HG02970 (cell line): ENCODE measurements at regions not wholly inside any gene's neighbourhood (a gene's known extent, or its start where the extent isn't known, plus 50 kb on each side); places are given as distances from the start of the nearest gene placed in this dataset.

Experiments used
- ATAC-seq: cut with Tn5 transposase; IDR thresholded peaks from one replicate; pipeline ENCODE4 v1.9.1; 2021; ENCODE audit warnings: mild to moderate bottlenecking, moderate library complexity, moderate number of reproducible peaks; ENCODE audit not compliant: unreplicated experiment, low FRiP score

DNA sequence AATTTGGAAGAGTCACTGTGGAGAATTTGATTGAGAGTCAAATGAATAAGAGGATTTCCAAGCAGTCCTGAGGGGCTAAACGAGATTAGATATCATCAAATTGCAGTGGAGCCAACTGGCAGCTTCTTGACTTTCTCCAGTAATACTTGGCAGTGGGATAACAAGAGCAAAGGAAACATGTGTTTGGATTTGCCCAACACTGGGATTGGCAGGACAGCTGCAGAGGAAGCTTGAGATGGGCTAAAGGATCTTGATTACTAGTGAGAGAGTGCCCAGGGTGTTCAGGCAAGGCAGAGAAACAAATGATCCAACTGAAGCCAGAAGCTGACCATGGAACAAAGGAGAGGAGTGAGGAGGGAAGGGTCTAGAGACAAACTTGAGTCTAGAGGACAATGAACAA lies 356.0 kb upstream of the ISL1 start:
- no peak for ATAC-seq

- ATAC-seq = no peak
Observed at GRCh38 chr5:51028394-51028793, 354.9 kb upstream of the ISL1 start.

GRCh38 chr5:51033215-51033614 lies 350.0 kb upstream of the ISL1 start:
- no peak for ATAC-seq

GRCh38 chr5:51034222-51034901 lies 348.9 kb upstream of the ISL1 start:
- ATAC-seq = no peak

DNA sequence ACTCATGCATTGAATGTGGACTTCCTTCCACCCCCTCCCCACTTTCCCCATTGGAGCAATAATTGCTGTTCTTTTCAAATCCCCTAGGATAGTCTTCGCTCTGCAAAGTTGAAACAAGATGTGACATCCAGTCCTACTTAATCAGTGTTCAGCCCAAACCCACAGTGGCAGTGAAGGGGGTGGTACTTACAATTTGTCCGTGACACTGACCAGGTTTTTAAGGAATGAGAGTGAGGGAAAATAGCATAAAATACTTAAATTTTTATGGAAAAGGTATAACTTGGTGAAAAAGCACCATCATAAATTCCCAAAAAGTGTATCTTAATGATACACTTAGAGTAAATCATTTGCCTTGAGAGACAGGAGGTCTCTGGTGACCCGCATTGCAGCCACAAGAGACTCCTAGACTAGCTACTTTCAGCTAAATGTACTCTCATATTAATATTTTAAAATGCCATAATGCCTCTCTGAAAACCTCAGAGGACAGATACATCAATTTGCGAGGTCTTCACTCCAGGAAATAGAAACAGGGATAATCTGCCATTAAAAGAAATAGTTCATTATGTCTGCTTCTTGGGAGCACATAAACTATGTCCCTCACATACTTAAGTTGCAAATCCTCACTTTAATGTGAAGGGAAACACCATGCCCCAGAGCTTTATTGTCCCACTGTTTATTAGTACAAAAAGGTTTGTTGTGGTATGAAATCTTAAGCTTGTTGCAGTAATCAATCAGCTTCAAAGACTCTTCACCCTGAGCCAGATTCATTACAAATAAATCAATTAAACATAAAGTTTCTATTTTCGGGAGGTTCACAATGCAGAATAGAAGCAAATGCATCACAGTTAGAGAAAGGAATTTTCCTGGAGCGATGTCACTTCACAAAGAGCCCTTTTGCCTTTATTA lies 343.6 kb upstream of the ISL1 start:
- no peak for ATAC-seq

GRCh38 chr5:51043745-51044144 lies 339.5 kb upstream of the ISL1 start:
- no peak for ATAC-seq

DNA sequence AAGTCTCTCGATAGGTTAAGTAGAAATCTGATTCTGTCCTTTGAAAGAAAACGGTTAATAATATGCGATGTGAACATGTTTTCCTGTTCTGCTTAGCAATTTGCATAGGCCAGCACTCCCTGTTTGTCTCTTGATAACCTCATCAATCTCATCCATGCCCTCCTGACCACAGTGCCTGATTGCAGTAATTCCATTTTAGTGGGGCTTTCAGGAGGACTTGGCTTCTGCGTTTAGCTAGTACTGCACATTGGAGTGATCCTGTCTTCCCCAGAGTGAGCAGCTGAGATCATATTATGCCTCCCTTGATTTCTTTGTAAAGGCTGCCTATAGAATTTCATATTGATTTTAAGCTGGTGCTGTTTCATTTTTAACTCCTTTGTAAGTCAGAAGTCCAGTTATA lies 335.9 kb upstream of the ISL1 start:
- no peak for ATAC-seq

- no peak for ATAC-seq
Observed at GRCh38 chr5:51053361-51053760, 329.9 kb upstream of the ISL1 start.

GRCh38 chr5:51060953-51061352 lies 322.3 kb upstream of the ISL1 start:
- ATAC-seq = no peak

DNA sequence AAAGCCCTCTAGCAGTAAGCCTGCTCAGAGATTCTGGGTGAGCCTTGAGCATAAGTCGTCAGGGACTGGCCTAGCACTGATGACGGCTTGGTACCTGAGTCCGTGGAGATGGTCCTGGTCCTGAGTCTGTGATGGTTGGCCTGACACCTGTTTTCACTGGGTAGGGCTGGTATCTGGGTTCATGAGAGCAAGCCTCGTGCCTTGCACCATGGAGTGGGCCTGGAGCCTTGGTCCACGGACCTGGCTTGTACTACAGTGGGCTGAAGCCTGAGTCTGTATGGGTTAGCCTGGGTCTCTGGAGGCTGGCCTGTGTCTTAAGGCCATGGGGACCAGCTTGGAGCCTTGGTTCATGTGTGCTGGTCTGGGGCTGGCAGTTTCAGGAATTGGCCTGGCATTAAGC lies 310.3 kb upstream of the ISL1 start:
- no peak for ATAC-seq

DNA sequence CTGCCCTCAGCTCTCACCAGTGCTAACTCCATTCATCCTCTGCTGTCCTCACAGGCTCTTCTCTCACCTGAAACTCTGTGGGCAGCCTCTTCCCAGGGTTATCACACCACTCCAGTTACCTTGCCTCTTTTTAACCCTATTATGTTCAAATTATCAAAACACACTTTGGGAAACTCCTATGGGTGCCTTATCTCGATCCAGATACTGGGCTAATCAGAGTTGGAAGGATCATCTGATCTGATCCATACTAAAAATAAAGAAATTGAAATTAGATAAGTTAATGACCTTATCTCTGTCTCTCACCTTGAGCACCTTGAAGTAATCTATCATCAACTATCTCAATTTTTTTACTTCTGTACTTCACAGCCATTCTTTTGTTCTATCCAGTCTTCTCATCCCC lies 300.5 kb upstream of the ISL1 start:
- no peak for ATAC-seq

DNA sequence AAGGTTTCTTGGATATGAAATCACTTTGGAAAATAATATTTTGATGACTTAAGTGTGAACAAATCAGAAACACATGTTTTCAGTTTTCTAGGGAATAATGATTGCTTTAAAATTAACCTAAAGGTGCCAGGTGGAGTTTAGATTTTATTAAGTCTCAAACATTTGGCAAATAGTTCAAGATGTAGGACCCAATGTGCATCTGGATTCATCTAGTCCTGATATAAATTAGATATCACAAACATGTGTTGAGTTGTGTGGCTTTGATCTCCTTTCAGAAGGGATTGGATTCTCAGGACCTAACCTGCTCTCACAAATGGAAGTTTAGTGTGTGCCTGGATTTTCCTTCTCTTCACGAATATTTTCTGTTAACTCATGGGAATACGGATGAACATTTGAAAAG lies 291.4 kb upstream of the ISL1 start:
- ATAC-seq = no peak

DNA sequence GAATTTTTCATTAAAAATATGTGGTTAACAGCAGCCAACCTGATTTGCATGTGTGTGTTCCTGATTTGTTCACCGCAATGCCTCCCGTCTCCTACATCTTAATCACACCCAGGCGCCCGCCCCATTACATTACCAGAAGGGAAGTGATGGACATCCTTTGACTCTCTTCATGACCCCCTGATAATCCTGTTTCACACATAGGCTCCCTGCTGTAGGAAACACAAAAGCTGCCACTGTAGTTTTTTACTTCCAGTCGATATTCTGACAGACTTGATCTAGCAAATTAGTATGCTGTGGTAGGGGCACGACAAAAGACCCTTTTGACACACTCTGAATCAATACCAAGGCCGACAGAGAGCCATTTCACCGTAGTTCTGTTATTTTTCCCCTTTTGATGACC lies 287.8 kb upstream of the ISL1 start:
- ATAC-seq = no peak

GRCh38 chr5:51096859-51097258 lies 286.4 kb upstream of the ISL1 start:
- no peak for ATAC-seq

DNA sequence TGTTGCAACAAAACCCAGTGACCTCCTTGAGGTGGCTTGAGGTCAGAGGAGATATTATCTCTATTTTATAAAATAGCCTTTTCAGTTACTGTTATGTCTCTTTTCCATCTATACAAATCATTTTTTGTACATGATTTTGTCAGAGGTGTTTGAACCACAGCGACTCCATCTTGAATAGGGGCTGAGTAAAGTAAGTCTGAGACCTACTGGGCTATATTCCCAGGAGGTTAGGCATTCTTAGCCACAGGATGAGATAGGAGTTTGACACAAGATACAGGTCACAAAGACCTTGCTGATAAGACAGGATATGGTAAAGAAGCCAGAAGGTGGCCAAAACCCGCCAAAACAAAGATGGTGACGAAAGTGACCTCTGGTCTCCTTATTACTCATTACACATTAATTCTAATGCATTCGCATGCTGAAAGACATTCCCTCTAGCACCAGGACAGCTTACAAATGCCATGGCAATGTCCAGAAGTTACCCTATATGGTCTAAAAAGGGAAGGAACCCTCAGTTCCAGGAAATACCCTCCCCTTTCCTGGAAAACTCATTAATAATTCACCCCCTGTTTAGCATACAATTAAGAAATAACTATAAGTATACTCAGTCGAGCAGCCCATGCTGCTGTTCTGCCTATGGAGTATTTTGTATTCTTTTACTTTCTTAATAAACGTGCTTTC lies 283.9 kb upstream of the ISL1 start:
- no peak for ATAC-seq

DNA sequence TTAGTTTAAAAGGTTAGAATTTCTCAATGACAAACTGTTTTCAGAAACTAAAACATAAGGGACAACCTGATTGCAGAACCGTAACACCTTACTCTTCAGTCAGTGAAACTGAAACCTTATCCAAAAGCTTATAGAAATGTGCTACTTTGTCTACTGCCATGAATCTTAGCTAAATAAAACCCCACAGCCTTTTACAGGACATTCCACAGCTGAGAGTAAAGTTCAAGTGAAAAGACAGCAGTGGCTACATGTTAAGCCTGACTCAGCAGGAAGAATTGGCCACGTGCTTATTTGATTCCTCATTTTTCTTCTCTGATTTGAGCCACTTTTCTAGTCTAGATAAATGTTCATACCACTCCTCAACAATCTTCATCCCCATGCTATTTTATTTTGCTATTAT lies 278.7 kb upstream of the ISL1 start:
- ATAC-seq = no peak

DNA sequence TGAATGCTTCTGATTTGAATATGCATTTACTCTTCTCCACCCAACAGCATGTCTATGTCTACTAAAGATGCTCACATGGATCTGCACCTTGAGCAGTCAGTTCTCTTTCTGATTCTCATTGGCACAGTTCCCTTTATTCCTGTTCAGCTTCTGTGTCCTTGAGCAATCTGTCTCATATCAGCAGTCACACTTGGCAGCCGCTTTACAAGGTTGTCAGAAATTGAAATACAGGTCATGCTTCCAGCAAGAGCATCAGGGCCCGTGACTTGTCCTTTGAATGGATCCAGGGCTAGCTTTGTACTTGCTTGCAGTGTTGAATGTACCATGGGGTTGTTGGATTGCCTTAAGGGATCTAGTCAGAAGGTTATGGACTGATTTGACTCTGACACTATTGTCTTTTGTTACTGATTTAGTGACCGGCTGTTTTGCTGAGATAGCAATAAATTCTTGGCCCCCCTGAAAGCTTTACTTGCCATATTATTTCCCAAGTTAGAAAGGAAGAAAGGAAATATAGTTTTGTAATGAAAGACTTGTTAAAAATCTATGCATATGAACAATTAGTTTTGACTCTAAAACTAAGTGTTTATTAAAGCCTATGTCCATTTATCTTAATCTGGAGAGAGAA lies 273.4 kb upstream of the ISL1 start:
- no peak for ATAC-seq

- ATAC-seq = no peak
Observed at GRCh38 chr5:51131266-51131665, 252.0 kb upstream of the ISL1 start.

GRCh38 chr5:51138164-51138563 lies 245.1 kb upstream of the ISL1 start:
- no peak for ATAC-seq

- no peak for ATAC-seq
Observed at GRCh38 chr5:51148437-51148836, 234.8 kb upstream of the ISL1 start.

DNA sequence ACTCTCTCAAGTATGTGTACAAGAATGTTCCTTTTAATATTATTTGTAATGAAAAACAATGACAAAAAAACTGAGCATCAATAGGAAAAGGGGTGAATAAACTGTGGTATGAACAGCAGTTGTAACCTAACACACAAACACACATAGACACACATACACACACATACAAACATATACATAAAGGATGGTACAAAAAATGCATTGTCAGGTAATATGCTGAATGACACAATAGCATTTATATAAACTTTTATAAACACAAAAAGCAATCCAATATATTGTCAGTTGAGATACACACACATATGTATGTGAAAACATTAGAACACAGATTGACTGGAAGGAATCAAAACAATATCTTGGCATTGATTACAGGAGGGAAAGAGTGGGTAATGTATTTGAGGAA lies 227.0 kb upstream of the ISL1 start:
- no peak for ATAC-seq
